Endodermal cell (in vitro differentiated cells): ENCODE measurements at regions not wholly inside any gene's neighbourhood (a gene's known extent, or its start where the extent isn't known, plus 50 kb on each side); places are given as distances from the start of the nearest gene placed in this dataset.
A peak's percentile ranks its signal among the peaks of the same experiment; 100 is the strongest.

Source experiments
- DNase-seq: peaks from one replicate; pipeline ENCODE4 v3.0.0-alpha.2; 2017
- H3K27ac ChIP-seq: 2 replicates; pipeline ENCODE4 v1.5.1; 2013; ENCODE audit warnings: mild to moderate bottlenecking, low read depth, low read length, moderate library complexity
- H3K27me3 ChIP-seq: 2 replicates; pipeline ENCODE4 v1.6.1; 2013; ENCODE audit warnings: mild to moderate bottlenecking, low read length, moderate library complexity; ENCODE audit not compliant: insufficient read depth, control insufficient read depth, poor library complexity, severe bottlenecking
- H3K36me3 ChIP-seq: 2 replicates; pipeline ENCODE4 v1.7.0; 2013; ENCODE audit warnings: mild to moderate bottlenecking, low read length, moderate library complexity; ENCODE audit not compliant: control insufficient read depth, insufficient read depth
- H3K4me1 ChIP-seq: one replicate; pipeline ENCODE4 v1.7.0; 2013; ENCODE audit warnings: low read length; ENCODE audit not compliant: control insufficient read depth, insufficient read depth
- H3K4me3 ChIP-seq: 2 replicates; pipeline ENCODE4 v1.5.1; 2013; ENCODE audit warnings: mild to moderate bottlenecking, low read length, moderate library complexity
- H3K9ac ChIP-seq: 2 replicates; pipeline ENCODE4 v1.6.1; 2013; ENCODE audit warnings: mild to moderate bottlenecking, low read length, moderate library complexity; ENCODE audit not compliant: poor library complexity, severe bottlenecking; ENCODE audit errors: extremely low read depth
- H3K9me3 ChIP-seq: 2 replicates; pipeline ENCODE4 v1.6.1; 2013; ENCODE audit warnings: mild to moderate bottlenecking, low read length, moderate library complexity; ENCODE audit not compliant: control insufficient read depth
- H3K27ac Mint-ChIP-seq: 2 replicates; pipeline ENCODE4 v1.8.0; 2020; ENCODE audit warnings: mixed read lengths
- H3K27me3 Mint-ChIP-seq: 2 replicates; pipeline ENCODE4 v1.8.0; 2021; ENCODE audit warnings: mild to moderate bottlenecking, mixed read lengths; ENCODE audit not compliant: insufficient read depth
- H3K36me3 Mint-ChIP-seq: 2 replicates; pipeline ENCODE4 v1.8.0; 2020; ENCODE audit warnings: low read depth, mixed read lengths
- H3K4me1 Mint-ChIP-seq: 2 replicates; pipeline ENCODE4 v1.8.0; 2020; ENCODE audit warnings: mixed read lengths
- H3K4me3 Mint-ChIP-seq: 2 replicates; pipeline ENCODE4 v1.8.0; 2020; ENCODE audit warnings: mild to moderate bottlenecking, moderate library complexity, mixed read lengths
- H3K9me3 Mint-ChIP-seq: 2 replicates; pipeline ENCODE4 v1.8.0; 2020; ENCODE audit warnings: mild to moderate bottlenecking, mixed read lengths
- WGBS, 2 experiments: methylation state at CpG; one replicate each; pipeline versions ENCODE4 v1.1.5 to v1.1.7; 2013; ENCODE audit warnings: missing lambda C conversion rate in 2 of 2, mixed read lengths in 1 of 2; ENCODE audit not compliant: insufficient coverage in 1 of 2, insufficient read length in 1 of 2; 5-methylcytosine and 5-hydroxymethylcytosine counted together
- TF ChIP-seq, protein P1 (sequence below): fragments of 200-600 bp; sonication (generic); conservative IDR thresholded peaks from 2 replicates; pipeline ENCODE4 v1.5.0; 2021; ENCODE audit warnings: antibody characterized with exemption, mild to moderate bottlenecking

DNA sequence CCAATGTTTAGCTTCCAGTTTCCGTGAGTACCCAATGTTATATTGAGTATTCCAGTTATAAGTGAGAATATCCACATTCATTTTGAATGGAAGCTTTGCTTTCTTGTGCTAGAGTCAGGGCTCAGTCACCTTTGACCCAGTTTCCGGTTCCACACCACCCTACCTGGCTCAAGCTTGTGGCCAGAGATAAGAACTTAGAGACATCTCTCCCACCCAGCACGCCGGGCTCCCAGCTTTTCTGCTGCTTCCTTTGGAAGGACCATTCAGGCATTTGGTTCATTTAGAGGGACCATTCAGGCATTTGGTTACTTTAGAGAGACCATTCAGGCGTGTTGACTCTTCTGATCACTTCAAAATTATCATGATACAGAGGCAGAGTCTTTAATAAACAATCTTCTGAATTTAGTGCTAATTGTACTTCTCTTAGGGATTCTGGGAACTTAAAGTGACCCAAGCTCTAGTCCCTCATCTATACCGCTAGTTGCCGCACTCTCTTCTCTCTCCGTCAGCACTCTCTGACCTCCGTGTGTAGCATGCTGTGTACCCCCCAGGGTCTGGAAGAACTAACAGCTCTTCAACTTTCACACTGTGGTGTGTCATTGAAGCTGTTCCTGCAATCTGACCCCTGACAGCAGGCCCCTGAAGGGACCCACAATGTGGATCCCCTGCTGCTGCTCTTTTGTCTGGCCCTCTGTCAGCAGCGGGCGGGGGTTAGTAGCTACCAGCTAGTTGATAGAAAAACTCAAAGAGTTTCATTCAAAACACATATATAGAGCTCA, 943.1 kb downstream of the ARAP2 start:
- DNase-seq: peak; percentile 89
- Histone ChIP-seq H3K36me3 (no peaks in the 10 kb centered on the region), H3K27me3 (no peaks in the 10 kb centered on the region), H3K27ac (no peak overlapping the region), H3K4me1 (peaks cover 4% of the 10 kb centered on the region), H3K9ac (no peak overlapping the region), H3K4me3 (peak overlapping the region; percentile 30), H3K9me3 (no peaks in the 10 kb centered on the region)
- peak overlapping the region; percentile 38 for H3K4me3 Mint-ChIP-seq
- no peaks in the 10 kb centered on the region for H3K36me3 Mint-ChIP-seq
- TF ChIP-seq, protein P1, sequence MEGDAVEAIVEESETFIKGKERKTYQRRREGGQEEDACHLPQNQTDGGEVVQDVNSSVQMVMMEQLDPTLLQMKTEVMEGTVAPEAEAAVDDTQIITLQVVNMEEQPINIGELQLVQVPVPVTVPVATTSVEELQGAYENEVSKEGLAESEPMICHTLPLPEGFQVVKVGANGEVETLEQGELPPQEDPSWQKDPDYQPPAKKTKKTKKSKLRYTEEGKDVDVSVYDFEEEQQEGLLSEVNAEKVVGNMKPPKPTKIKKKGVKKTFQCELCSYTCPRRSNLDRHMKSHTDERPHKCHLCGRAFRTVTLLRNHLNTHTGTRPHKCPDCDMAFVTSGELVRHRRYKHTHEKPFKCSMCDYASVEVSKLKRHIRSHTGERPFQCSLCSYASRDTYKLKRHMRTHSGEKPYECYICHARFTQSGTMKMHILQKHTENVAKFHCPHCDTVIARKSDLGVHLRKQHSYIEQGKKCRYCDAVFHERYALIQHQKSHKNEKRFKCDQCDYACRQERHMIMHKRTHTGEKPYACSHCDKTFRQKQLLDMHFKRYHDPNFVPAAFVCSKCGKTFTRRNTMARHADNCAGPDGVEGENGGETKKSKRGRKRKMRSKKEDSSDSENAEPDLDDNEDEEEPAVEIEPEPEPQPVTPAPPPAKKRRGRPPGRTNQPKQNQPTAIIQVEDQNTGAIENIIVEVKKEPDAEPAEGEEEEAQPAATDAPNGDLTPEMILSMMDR: peak; percentile 58
- WGBS, 2 experiments: 43 to 47% methylated on average over 9 to 11 of the region's 11 CpGs
- H3K9me3 Mint-ChIP-seq: no peaks in the 10 kb centered on the region
- H3K4me1 Mint-ChIP-seq: peaks cover 11% of the 10 kb centered on the region
- no peaks in the 10 kb centered on the region for H3K27me3 Mint-ChIP-seq
- peak overlapping the region; percentile 24 for H3K27ac Mint-ChIP-seq

- Histone ChIP-seq H3K9me3 (no peaks in the 10 kb centered on the region), H3K27ac (no peak overlapping the region), H3K9ac (no peak overlapping the region), H3K27me3 (no peaks in the 10 kb centered on the region), H3K4me3 (no peak overlapping the region), H3K36me3 (no peaks in the 10 kb centered on the region), H3K4me1 (no peaks in the 10 kb centered on the region)
- no peak for DNase-seq
- Mint-ChIP-seq H3K4me3 (no peak overlapping the region), H3K36me3 (no peaks in the 10 kb centered on the region), H3K27me3 (no peaks in the 10 kb centered on the region), H3K9me3 (no peaks in the 10 kb centered on the region), H3K4me1 (no peaks in the 10 kb centered on the region), H3K27ac (no peak overlapping the region)
- TF ChIP-seq, protein P1: no peak
Measured at GRCh38 chr4:35315419-35315818, 928.9 kb downstream of the ARAP2 start.

GRCh38 chr4:35325908-35326453, 918.3 kb downstream of the ARAP2 start:
- Mint-ChIP-seq H3K27me3 (no peaks in the 10 kb centered on the region), H3K36me3 (no peaks in the 10 kb centered on the region), H3K4me3 (no peak overlapping the region), H3K27ac (no peak overlapping the region), H3K4me1 (no peaks in the 10 kb centered on the region), H3K9me3 (no peaks in the 10 kb centered on the region)
- no peaks in the 10 kb centered on the region for H3K36me3 ChIP-seq
- H3K4me3 ChIP-seq: no peak overlapping the region
- H3K9ac ChIP-seq: no peak overlapping the region
- no peaks in the 10 kb centered on the region for H3K4me1 ChIP-seq
- DNase-seq: no peak
- H3K9me3 ChIP-seq: no peaks in the 10 kb centered on the region
- H3K27ac ChIP-seq: no peak overlapping the region
- 89 to 94% methylated on average over 3 to 5 of the region's 5 CpGs for WGBS, 2 experiments
- H3K27me3 ChIP-seq: no peaks in the 10 kb centered on the region
- TF ChIP-seq, protein P1: no peak
